C4-2B (cell line): ENCODE measurements at regions not wholly inside any gene's neighbourhood (a gene's known extent, or its start where the extent isn't known, plus 50 kb on each side); places are given as distances from the start of the nearest gene placed in this dataset.

ENCODE experiments used
- ZFX ChIP-seq: fragments of 450-650 bp; IDR thresholded peaks from 2 replicates; pipeline ENCODE4 v1.6.1; 2017
- TF ChIP-seq, protein P1 (sequence below): fragments of 450-650 bp; conservative IDR thresholded peaks from 2 replicates; pipeline ENCODE4 v1.5.1; 2017; ENCODE audit warnings: mild to moderate bottlenecking

DNA sequence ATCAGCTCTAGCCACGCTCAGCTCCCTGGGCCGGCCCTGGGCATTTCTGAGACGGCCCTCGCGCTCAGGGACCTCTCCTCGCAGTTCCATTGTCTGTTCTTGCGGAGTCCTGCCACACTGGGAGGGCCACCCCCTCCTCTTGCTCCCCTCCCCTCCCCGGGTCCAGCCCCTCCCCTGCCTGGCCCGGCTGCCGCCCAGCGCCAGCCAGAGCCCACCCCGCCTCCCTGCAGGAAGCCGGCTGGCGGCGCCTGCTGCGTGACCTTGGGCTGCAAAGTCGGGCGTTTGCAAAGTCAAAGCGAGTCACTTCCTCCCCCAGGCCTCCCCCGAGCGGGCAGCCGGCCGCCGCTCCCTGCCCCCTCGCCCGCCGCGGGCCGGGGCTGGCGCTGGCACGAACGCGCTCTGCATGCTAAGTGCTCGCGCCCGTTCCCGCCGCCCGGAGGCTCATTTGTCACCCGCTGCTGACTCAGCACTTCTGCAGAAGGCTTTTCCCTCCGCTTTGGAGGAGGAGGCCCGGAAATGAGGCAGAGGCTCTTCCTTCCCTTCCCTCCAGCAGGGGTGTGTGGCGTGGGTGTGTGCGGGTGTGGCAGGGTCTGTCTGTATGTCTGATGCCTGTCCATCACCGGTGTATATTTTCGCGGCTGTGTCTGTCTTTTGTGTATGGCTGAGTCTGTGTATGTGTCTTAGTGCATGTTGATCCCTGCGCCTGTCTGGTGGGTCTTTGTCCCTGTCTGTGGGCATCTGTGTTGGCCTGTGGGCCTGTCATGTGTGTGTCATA is 72.0 kb downstream of the IRF2BPL start:
- TF ChIP-seq, protein P1, sequence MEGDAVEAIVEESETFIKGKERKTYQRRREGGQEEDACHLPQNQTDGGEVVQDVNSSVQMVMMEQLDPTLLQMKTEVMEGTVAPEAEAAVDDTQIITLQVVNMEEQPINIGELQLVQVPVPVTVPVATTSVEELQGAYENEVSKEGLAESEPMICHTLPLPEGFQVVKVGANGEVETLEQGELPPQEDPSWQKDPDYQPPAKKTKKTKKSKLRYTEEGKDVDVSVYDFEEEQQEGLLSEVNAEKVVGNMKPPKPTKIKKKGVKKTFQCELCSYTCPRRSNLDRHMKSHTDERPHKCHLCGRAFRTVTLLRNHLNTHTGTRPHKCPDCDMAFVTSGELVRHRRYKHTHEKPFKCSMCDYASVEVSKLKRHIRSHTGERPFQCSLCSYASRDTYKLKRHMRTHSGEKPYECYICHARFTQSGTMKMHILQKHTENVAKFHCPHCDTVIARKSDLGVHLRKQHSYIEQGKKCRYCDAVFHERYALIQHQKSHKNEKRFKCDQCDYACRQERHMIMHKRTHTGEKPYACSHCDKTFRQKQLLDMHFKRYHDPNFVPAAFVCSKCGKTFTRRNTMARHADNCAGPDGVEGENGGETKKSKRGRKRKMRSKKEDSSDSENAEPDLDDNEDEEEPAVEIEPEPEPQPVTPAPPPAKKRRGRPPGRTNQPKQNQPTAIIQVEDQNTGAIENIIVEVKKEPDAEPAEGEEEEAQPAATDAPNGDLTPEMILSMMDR, result no peak
- TF ChIP-seq ZFX, result no peak
